ENCODE measurements at regions not wholly inside any gene's neighbourhood (a gene's known extent, or its start where the extent isn't known, plus 50 kb on each side); places are given as distances from the start of the nearest gene placed in this dataset.

- Mint-ChIP-seq H3K4me1 (peaks cover 2% of the 10 kb centered on the region), H3K27me3 (ENCODE audit: low read depth in 3 of 3) (peaks cover 0 to 4% (median 3%) of the 10 kb centered on the region in 3 donors), H3K36me3 (no peaks in the 10 kb centered on the region), H3K27ac (peak overlapping the region in 1 of 7 donors; percentile 8), H3K4me3 (no peak overlapping the region), H3K9me3 (peaks cover 4 to 18% (median 6%) of the 10 kb centered on the region in 7 donors)
- H3K4me2 ChIP-seq (replicated peaks; ENCODE audit: extremely low read depth, low read length, poor library complexity, severe bottlenecking): no peak overlapping the region
- DNase-seq: no peak
- no peaks in the 10 kb centered on the region for H4K20me1 ChIP-seq (ENCODE audit: insufficient read depth, low read length)
- WGBS (ENCODE audit: insufficient coverage): 75% methylated on average over 7 of the region's 16 CpGs
- peaks cover 0 to 5% of the 10 kb centered on the region in 2 donors for H3K9me3 ChIP-seq (replicated peaks in 1 of 2; ENCODE audit: control insufficient read depth in 1 of 2, insufficient read depth in 1 of 2, low read length in 2 of 2)
- H2AFZ ChIP-seq (ENCODE audit: insufficient read depth, low read depth, low read length, poor library complexity, severe bottlenecking): no peak overlapping the region
- H3K4me1 ChIP-seq (ENCODE audit: control insufficient read depth in 1 of 2, insufficient read depth in 2 of 2, low read length in 2 of 2): no peaks in the 10 kb centered on the region
- intact Hi-C loops (cut with micrococcal nuclease): no loop called here
- H3K36me3 ChIP-seq (replicated peaks in 1 of 2; ENCODE audit: control insufficient read depth in 1 of 2, insufficient read depth in 2 of 2, low read length in 2 of 2): no peaks in the 10 kb centered on the region
- no peak overlapping the region for H3K4me3 ChIP-seq (replicated peaks in 1 of 3; ENCODE audit: low read depth in 2 of 3, low read length in 3 of 3)
- no peak for TF ChIP-seq CTCF (IDR thresholded peaks at IDR 0.05)
- H3K27ac ChIP-seq (ENCODE audit: low read depth in 1 of 2, low read length in 2 of 2): no peak overlapping the region
- no peak overlapping the region for H3K9ac ChIP-seq (ENCODE audit: insufficient read depth, low read length, poor library complexity, severe bottlenecking)
- no peaks in the 10 kb centered on the region for H3K27me3 ChIP-seq (ENCODE audit: control insufficient read depth in 2 of 2, insufficient read depth in 2 of 2, low read length in 2 of 2)
- H3K79me2 ChIP-seq (ENCODE audit: insufficient read depth, low read length): no peaks in the 10 kb centered on the region
These were observed 210.8 kb upstream of the SMIM21 start for GRCh38 chr18:75638223-75638775.

GRCh38 chr18:75635096-75635495 lies 207.6 kb upstream of the SMIM21 start:
- H3K9me3 Mint-ChIP-seq: peaks cover 0 to 12% (median 7%) of the 10 kb centered on the region in 7 donors
- H3K27ac Mint-ChIP-seq: no peak overlapping the region
- H3K9me3 ChIP-seq (replicated peaks in 1 of 2; ENCODE audit: control insufficient read depth in 1 of 2, insufficient read depth in 1 of 2, low read length in 2 of 2): peaks cover 0 to 7% of the 10 kb centered on the region in 2 donors
- intact Hi-C loops (cut with micrococcal nuclease): no loop called here
- TF ChIP-seq CTCF (IDR thresholded peaks at IDR 0.05): no peak
- H3K27ac ChIP-seq (ENCODE audit: low read depth in 1 of 2, low read length in 2 of 2): no peak overlapping the region
- no peaks in the 10 kb centered on the region for H3K36me3 ChIP-seq (replicated peaks in 1 of 2; ENCODE audit: control insufficient read depth in 1 of 2, insufficient read depth in 2 of 2, low read length in 2 of 2)
- H3K4me2 ChIP-seq (replicated peaks; ENCODE audit: extremely low read depth, low read length, poor library complexity, severe bottlenecking): no peak overlapping the region
- H3K79me2 ChIP-seq (ENCODE audit: insufficient read depth, low read length): no peaks in the 10 kb centered on the region
- peaks cover 2% of the 10 kb centered on the region for H3K4me1 Mint-ChIP-seq
- no peak overlapping the region for H3K4me3 Mint-ChIP-seq
- H3K4me3 ChIP-seq (replicated peaks in 1 of 3; ENCODE audit: low read depth in 2 of 3, low read length in 3 of 3): no peak overlapping the region
- no peak overlapping the region for H2AFZ ChIP-seq (ENCODE audit: insufficient read depth, low read depth, low read length, poor library complexity, severe bottlenecking)
- H3K27me3 Mint-ChIP-seq (ENCODE audit: low read depth in 3 of 3): peaks cover 0 to 1% (median 0%) of the 10 kb centered on the region in 3 donors
- 94% methylated on average over 4 of the region's 5 CpGs for WGBS (ENCODE audit: insufficient coverage)
- no peaks in the 10 kb centered on the region for H3K4me1 ChIP-seq (ENCODE audit: control insufficient read depth in 1 of 2, insufficient read depth in 2 of 2, low read length in 2 of 2)
- H3K27me3 ChIP-seq (ENCODE audit: control insufficient read depth in 2 of 2, insufficient read depth in 2 of 2, low read length in 2 of 2): no peaks in the 10 kb centered on the region
- no peak for DNase-seq
- no peaks in the 10 kb centered on the region for H4K20me1 ChIP-seq (ENCODE audit: insufficient read depth, low read length)
- no peak overlapping the region for H3K9ac ChIP-seq (ENCODE audit: insufficient read depth, low read length, poor library complexity, severe bottlenecking)
- no peaks in the 10 kb centered on the region for H3K36me3 Mint-ChIP-seq
